SK-N-SH (cell line): ENCODE measurements at regions not wholly inside any gene's neighbourhood (a gene's known extent, or its start where the extent isn't known, plus 50 kb on each side); places are given as distances from the start of the nearest gene placed in this dataset.

Experiments used
- CHD2 ChIP-seq: fragments of 150-350 bp; IDR thresholded peaks from 2 replicates; pipeline ENCODE4 v1.6.1; 2018; ENCODE audit warnings: low read length; ENCODE audit not compliant: partially characterized antibody
- CTCF ChIP-seq: fragments of 200-600 bp; sonication (generic); IDR thresholded peaks from 2 replicates; pipeline ENCODE4 v1.6.1; 2017; ENCODE audit warnings: antibody characterized with exemption, mild to moderate bottlenecking, moderate library complexity
- EP300 ChIP-seq, 2 experiments: IDR thresholded peaks; 2 replicates each; pipeline versions ENCODE4 v1.4.0 to v1.6.1; 2012; ENCODE audit warnings: borderline replicate concordance in 1 of 2, low read depth in 1 of 2, low read length in 1 of 2
- EZH2phosphoT487 ChIP-seq: fragments of 200-600 bp; sonication (generic); IDR thresholded peaks from 2 replicates; pipeline ENCODE4 v1.6.1; 2017; ENCODE audit warnings: low read depth, mixed run types, mild to moderate bottlenecking, antibody characterized with exemption, moderate library complexity, borderline replicate concordance
- YY1 ChIP-seq: IDR thresholded peaks from 2 replicates; pipeline ENCODE4 v1.4.0; 2012; ENCODE audit warnings: low read depth, mild to moderate bottlenecking

DNA sequence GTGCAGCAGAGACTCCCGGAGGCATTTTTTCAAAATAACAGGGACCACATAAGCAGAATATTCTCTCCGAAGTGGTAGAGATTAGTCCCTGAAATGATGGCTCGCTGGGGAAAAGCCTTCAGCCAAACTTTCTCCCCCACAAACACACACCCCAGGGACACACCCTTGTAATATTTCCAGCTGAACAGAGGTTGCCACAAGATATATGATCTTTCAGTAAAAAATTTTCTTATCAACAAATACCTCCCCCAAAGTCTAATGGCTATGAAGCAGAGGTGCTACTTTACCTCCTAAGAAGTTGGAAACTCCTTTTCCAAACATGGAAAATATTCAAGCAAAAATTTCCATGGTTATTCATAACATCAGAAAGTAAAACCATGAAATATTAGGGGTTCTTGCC lies 190.2 kb upstream of the PALMD start:
- TF ChIP-seq YY1 (no peak), EZH2phosphoT487 (no peak), CTCF (no peak), CHD2 (no peak), EP300 (IDR thresholded peaks at IDR 0.05; ENCODE audit: borderline replicate concordance in 1 of 2, low read depth in 1 of 2, low read length in 1 of 2) (no peak)
